ENCODE measurements at regions not wholly inside any gene's neighbourhood (a gene's known extent, or its start where the extent isn't known, plus 50 kb on each side); places are given as distances from the start of the nearest gene placed in this dataset.

- no peak for FAIRE-seq
- DNase-seq (ENCODE audit: low read depth): no peak
- Histone ChIP-seq H3K36me3 (ENCODE audit: control insufficient read depth, insufficient read depth, low read length) (no peaks in the 10 kb centered on the region), H3K4me3 (ENCODE audit: low read depth, low read length) (no peak overlapping the region), H3K27me3 (ENCODE audit: control insufficient read depth, insufficient read depth, low read length) (no peaks in the 10 kb centered on the region)
- no peak for TF ChIP-seq CTCF (IDR thresholded peaks at IDR 0.05; ENCODE audit: insufficient read depth, low read length, severe bottlenecking)
These were observed 720.3 kb upstream of the ARPP21 start for GRCh38 chr3:34919025-34919424.

GRCh38 chr3:34920806-34921205 lies 718.5 kb upstream of the ARPP21 start:
- FAIRE-seq (no peak), DNase-seq (ENCODE audit: low read depth) (no peak)
- H3K36me3 ChIP-seq (ENCODE audit: control insufficient read depth, insufficient read depth, low read length): no peaks in the 10 kb centered on the region
- no peak overlapping the region for H3K4me3 ChIP-seq (ENCODE audit: low read depth, low read length)
- H3K27me3 ChIP-seq (ENCODE audit: control insufficient read depth, insufficient read depth, low read length): no peaks in the 10 kb centered on the region
- no peak for TF ChIP-seq CTCF (IDR thresholded peaks at IDR 0.05; ENCODE audit: insufficient read depth, low read length, severe bottlenecking)

GRCh38 chr3:34924961-34925360 lies 714.4 kb upstream of the ARPP21 start:
- TF ChIP-seq CTCF (IDR thresholded peaks at IDR 0.05; ENCODE audit: insufficient read depth, low read length, severe bottlenecking): no peak
- Histone ChIP-seq H3K27me3 (ENCODE audit: control insufficient read depth, insufficient read depth, low read length) (no peaks in the 10 kb centered on the region), H3K36me3 (ENCODE audit: control insufficient read depth, insufficient read depth, low read length) (no peaks in the 10 kb centered on the region), H3K4me3 (ENCODE audit: low read depth, low read length) (no peak overlapping the region)
- no peak for DNase-seq (ENCODE audit: low read depth)
- FAIRE-seq: no peak

GRCh38 chr3:34925851-34926250 lies 713.5 kb upstream of the ARPP21 start:
- no peak overlapping the region for H3K4me3 ChIP-seq (ENCODE audit: low read depth, low read length)
- TF ChIP-seq CTCF (IDR thresholded peaks at IDR 0.05; ENCODE audit: insufficient read depth, low read length, severe bottlenecking): no peak
- DNase-seq (ENCODE audit: low read depth) (no peak), FAIRE-seq (no peak)
- H3K27me3 ChIP-seq (ENCODE audit: control insufficient read depth, insufficient read depth, low read length): no peaks in the 10 kb centered on the region
- no peaks in the 10 kb centered on the region for H3K36me3 ChIP-seq (ENCODE audit: control insufficient read depth, insufficient read depth, low read length)

GRCh38 chr3:34929036-34929435 lies 710.3 kb upstream of the ARPP21 start:
- H3K27me3 ChIP-seq (ENCODE audit: control insufficient read depth, insufficient read depth, low read length): no peaks in the 10 kb centered on the region
- DNase-seq (ENCODE audit: low read depth) (peak; percentile 10), FAIRE-seq (no peak)
- H3K36me3 ChIP-seq (ENCODE audit: control insufficient read depth, insufficient read depth, low read length): no peaks in the 10 kb centered on the region
- no peak overlapping the region for H3K4me3 ChIP-seq (ENCODE audit: low read depth, low read length)
- no peak for TF ChIP-seq CTCF (IDR thresholded peaks at IDR 0.05; ENCODE audit: insufficient read depth, low read length, severe bottlenecking)

GRCh38 chr3:34934660-34935059 lies 704.7 kb upstream of the ARPP21 start:
- no peak overlapping the region for H3K4me3 ChIP-seq (ENCODE audit: low read depth, low read length)
- H3K27me3 ChIP-seq (ENCODE audit: control insufficient read depth, insufficient read depth, low read length): no peaks in the 10 kb centered on the region
- H3K36me3 ChIP-seq (ENCODE audit: control insufficient read depth, insufficient read depth, low read length): no peaks in the 10 kb centered on the region
- DNase-seq (ENCODE audit: low read depth) (no peak), FAIRE-seq (no peak)
- no peak for TF ChIP-seq CTCF (IDR thresholded peaks at IDR 0.05; ENCODE audit: insufficient read depth, low read length, severe bottlenecking)
